Peyer's patch (tissue), 4 donors: ENCODE measurements at regions not wholly inside any gene's neighbourhood (a gene's known extent, or its start where the extent isn't known, plus 50 kb on each side); places are given as distances from the start of the nearest gene placed in this dataset.

Source experiments
- DNase-seq, 3 donors: peaks; one replicate each; pipeline ENCODE4 v3.0.0-alpha.2; 2017 to 2019
- H3K27ac ChIP-seq, 4 donors: fragments of 200-600 bp; sonication (generic); one replicate each; pipeline ENCODE4 v1.5.1; 2016 to 2019
- H3K27me3 ChIP-seq, 2 donors: fragments of 200-600 bp; sonication (generic); one replicate each; pipeline ENCODE4 v1.5.1; 2019
- H3K36me3 ChIP-seq, 3 donors: fragments of 200-600 bp; sonication (generic); one replicate each; pipeline ENCODE4 v1.5.1; 2016 to 2019
- H3K4me1 ChIP-seq, 4 donors: fragments of 200-600 bp; sonication (generic); one replicate each; pipeline ENCODE4 v1.5.1; 2016 to 2019
- H3K4me3 ChIP-seq, 4 donors: fragments of 200-600 bp; sonication (generic); 1 replicate in 3 of 4; 2 replicates in 1 of 4; pipeline ENCODE4 v1.5.1; 2016 to 2019; ENCODE audit warnings: mild to moderate bottlenecking in 1 of 4
- H3K9me3 ChIP-seq, 4 donors: fragments of 200-600 bp; sonication (generic); one replicate each; pipeline ENCODE4 v1.5.1; 2016 to 2019; ENCODE audit warnings: mild to moderate bottlenecking in 1 of 4
- POLR2A ChIP-seq, 2 donors: fragments of 450-650 bp; IDR thresholded peaks; one replicate each; pipeline ENCODE4 v1.5.1; 2017; ENCODE audit warnings: antibody characterized with exemption in 2 of 2, mild to moderate bottlenecking in 2 of 2, moderate library complexity in 2 of 2
- TF ChIP-seq, protein P1 (sequence below), 6 experiments: fragments of 450-650 bp in 4 of 6; fragments of 200-600 bp in 2 of 6; sonication (generic) in 1 of 6; IDR thresholded peaks; one replicate each; pipeline ENCODE4 v1.5.1; 2017 to 2019; ENCODE audit warnings: antibody characterized with exemption in 6 of 6, mild to moderate bottlenecking in 3 of 6, moderate library complexity in 1 of 6

- no peaks in the 10 kb centered on the region for H3K36me3 ChIP-seq
- no peak overlapping the region for H3K27ac ChIP-seq
- DNase-seq = no peak
- no peaks in the 10 kb centered on the region for H3K27me3 ChIP-seq
- H3K4me1 ChIP-seq = no peaks in the 10 kb centered on the region
- no peaks in the 10 kb centered on the region for H3K9me3 ChIP-seq
- TF ChIP-seq, protein P1, sequence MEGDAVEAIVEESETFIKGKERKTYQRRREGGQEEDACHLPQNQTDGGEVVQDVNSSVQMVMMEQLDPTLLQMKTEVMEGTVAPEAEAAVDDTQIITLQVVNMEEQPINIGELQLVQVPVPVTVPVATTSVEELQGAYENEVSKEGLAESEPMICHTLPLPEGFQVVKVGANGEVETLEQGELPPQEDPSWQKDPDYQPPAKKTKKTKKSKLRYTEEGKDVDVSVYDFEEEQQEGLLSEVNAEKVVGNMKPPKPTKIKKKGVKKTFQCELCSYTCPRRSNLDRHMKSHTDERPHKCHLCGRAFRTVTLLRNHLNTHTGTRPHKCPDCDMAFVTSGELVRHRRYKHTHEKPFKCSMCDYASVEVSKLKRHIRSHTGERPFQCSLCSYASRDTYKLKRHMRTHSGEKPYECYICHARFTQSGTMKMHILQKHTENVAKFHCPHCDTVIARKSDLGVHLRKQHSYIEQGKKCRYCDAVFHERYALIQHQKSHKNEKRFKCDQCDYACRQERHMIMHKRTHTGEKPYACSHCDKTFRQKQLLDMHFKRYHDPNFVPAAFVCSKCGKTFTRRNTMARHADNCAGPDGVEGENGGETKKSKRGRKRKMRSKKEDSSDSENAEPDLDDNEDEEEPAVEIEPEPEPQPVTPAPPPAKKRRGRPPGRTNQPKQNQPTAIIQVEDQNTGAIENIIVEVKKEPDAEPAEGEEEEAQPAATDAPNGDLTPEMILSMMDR (IDR thresholded peaks at IDR 0.05) = no peak
- no peak for TF ChIP-seq POLR2A (IDR thresholded peaks at IDR 0.05)
- no peak overlapping the region for H3K4me3 ChIP-seq
These were observed 86.2 kb upstream of the SIAH1 start for GRCh38 chr16:48471435-48471834.

GRCh38 chr16:48462106-48462740 is 77.0 kb upstream of the SIAH1 start:
- no peaks in the 10 kb centered on the region for H3K4me1 ChIP-seq
- TF ChIP-seq, protein P1 (IDR thresholded peaks at IDR 0.05) = no peak
- no peak for TF ChIP-seq POLR2A (IDR thresholded peaks at IDR 0.05)
- no peaks in the 10 kb centered on the region for H3K36me3 ChIP-seq
- H3K27me3 ChIP-seq = no peaks in the 10 kb centered on the region
- H3K27ac ChIP-seq = no peak overlapping the region
- H3K9me3 ChIP-seq = no peaks in the 10 kb centered on the region
- no peak for DNase-seq
- H3K4me3 ChIP-seq = no peak overlapping the region

DNA sequence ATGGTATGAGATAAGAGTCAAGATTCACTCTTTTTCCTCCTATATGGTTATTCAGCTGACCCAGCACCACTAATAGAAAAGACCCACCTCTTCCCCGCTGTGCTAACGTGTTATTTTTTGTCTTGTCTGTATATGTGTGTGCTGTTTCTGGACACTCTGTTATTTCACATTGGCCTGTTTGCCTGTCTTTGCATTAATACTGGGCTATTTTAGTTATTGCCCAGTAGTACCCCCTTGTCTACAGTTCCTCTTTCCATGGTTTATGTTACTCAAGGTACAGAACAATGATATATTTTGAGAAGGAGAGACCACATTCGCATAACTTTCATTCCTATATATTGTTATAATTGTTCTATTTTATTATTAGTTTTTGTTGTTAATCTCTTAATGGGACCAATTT is 74.0 kb upstream of the SIAH1 start:
- H3K27ac ChIP-seq = no peak overlapping the region
- no peak overlapping the region for H3K4me3 ChIP-seq
- DNase-seq = no peak

GRCh38 chr16:48454051-48454450 is 68.8 kb upstream of the SIAH1 start:
- no peaks in the 10 kb centered on the region for H3K36me3 ChIP-seq
- DNase-seq = no peak
- H3K27me3 ChIP-seq = no peaks in the 10 kb centered on the region
- TF ChIP-seq POLR2A (IDR thresholded peaks at IDR 0.05) = no peak
- H3K9me3 ChIP-seq = no peaks in the 10 kb centered on the region
- no peak overlapping the region for H3K4me3 ChIP-seq
- H3K27ac ChIP-seq = no peak overlapping the region
- H3K4me1 ChIP-seq = no peaks in the 10 kb centered on the region

More for the DNA sequence above, 74.0 kb upstream of the SIAH1 start:
- TF ChIP-seq POLR2A (IDR thresholded peaks at IDR 0.05) = no peak
- TF ChIP-seq, protein P1 (IDR thresholded peaks at IDR 0.05) = no peak
- no peaks in the 10 kb centered on the region for H3K27me3 ChIP-seq
- H3K4me1 ChIP-seq = no peaks in the 10 kb centered on the region
- H3K36me3 ChIP-seq = no peaks in the 10 kb centered on the region
- H3K9me3 ChIP-seq = no peaks in the 10 kb centered on the region

- H3K27me3 ChIP-seq = no peaks in the 10 kb centered on the region
- no peaks in the 10 kb centered on the region for H3K36me3 ChIP-seq
- no peak for DNase-seq
- H3K27ac ChIP-seq = no peak overlapping the region
- H3K9me3 ChIP-seq = no peaks in the 10 kb centered on the region
- TF ChIP-seq, protein P1 (IDR thresholded peaks at IDR 0.05) = no peak
- TF ChIP-seq POLR2A (IDR thresholded peaks at IDR 0.05) = no peak
- H3K4me3 ChIP-seq = no peak overlapping the region
- no peaks in the 10 kb centered on the region for H3K4me1 ChIP-seq
These were observed 68.0 kb upstream of the SIAH1 start for GRCh38 chr16:48452991-48453760.

DNA sequence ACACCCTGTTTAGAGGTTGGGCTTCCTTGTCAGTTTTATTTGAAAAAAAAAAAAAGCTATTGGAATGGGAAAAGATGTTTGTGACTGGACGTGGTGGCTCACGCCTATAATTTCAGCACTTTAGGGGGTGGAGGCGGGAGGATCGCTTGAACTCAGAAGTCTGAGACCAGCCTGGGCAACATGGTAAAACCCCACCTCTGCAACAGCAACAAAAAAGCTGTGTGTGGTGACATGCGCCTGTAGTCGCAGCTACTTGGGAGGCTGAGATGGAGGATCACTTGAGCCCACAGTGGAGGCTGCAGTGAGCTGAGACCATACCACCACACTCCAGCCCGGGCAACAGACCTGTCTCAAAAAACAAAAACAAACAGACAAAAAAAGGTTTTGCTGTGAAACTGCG is 66.1 kb upstream of the SIAH1 start:
- Histone ChIP-seq H3K36me3 (no peaks in the 10 kb centered on the region), H3K4me3 (no peak overlapping the region), H3K27me3 (no peaks in the 10 kb centered on the region), H3K27ac (no peak overlapping the region), H3K4me1 (no peaks in the 10 kb centered on the region), H3K9me3 (no peaks in the 10 kb centered on the region)
- TF ChIP-seq POLR2A (IDR thresholded peaks at IDR 0.05) = no peak
- TF ChIP-seq, protein P1 (IDR thresholded peaks at IDR 0.05) = no peak
- DNase-seq = peak in 1 of 3 donors; percentile 28
